GM19438 (cell line): ENCODE measurements at regions not wholly inside any gene's neighbourhood (a gene's known extent, or its start where the extent isn't known, plus 50 kb on each side); places are given as distances from the start of the nearest gene placed in this dataset.

Experiments
- ATAC-seq: cut with Tn5 transposase; IDR thresholded peaks from one replicate; pipeline ENCODE4 v1.9.1; 2021; ENCODE audit warnings: low read depth; ENCODE audit not compliant: unreplicated experiment

DNA sequence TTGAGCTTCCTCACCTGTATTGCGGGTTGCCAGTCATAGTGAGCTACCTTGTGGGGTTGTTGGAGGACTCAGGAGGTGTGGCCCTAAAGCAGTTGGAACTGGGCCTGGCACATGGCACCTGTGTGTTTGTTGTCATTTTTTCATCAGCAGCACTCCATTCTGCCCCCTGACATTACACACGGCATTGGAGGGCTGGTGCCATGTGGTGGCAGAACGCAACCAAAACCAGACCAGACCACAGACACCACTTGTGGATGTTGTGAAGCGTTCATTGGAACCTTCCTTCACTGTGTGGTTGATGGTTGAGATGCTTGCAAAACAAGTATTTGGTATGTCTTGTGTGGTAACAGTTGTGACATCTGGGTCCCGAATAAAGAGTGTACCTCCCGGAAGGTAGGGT lies 113.2 kb upstream of the ERCC6L2 start:
- ATAC-seq = no peak

DNA sequence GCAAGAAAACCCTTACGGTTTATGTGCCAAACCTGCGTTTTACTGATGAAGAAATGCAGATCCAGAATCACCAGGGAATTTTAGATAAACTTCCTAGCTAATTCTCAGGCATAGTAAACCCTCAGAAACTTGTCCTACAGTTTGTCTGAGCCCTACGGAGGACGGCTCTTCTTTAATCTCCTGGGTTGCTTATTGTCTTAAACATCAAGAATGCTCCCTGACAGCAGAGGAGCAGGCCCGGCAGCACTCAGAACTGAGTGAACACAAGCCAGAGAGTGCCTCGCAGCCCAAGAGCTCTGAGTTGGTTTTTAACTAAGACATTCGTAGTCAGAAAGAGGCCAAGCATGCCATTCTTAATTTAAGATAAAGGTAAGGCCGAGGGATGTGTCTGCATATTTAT lies 114.7 kb upstream of the ERCC6L2 start:
- no peak for ATAC-seq

DNA sequence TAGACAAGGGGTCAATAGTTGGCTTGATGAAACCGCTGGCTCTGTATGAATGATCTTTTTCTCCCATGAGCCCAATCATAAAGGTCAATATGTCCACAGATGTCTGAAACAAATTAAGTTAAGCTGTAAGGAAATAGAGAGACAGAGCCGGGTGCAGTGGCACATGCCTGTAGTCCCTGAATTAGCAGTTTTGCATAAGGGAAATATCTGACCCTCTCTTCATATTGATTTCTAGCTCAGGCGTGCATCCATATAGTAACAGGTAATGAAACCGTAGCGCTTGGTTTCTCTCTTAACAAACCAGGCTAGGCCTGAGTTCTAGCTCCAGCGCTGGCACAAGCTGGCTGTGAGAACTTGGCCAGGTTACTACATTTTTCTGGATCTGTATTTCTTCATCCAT lies 118.1 kb upstream of the ERCC6L2 start:
- ATAC-seq = no peak

DNA sequence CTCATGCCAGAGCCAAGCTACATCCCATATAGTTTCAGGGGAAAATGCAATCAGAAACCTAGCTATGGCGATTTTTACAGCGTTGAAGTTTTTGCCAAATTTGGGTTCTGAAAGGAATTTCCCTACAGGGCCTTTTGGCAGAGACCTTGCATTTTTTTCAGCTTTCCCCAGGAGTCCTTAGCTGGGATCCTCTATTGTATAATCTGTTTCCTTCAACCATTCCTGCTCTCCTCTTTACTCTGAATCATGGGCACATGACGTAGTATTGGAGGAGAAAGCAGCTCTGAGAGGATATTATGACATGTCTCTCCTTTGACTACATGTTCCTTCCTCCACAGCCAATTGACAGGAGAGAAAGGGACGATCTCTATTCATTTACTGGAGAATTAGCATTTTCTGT lies 118.5 kb upstream of the ERCC6L2 start:
- no peak for ATAC-seq

DNA sequence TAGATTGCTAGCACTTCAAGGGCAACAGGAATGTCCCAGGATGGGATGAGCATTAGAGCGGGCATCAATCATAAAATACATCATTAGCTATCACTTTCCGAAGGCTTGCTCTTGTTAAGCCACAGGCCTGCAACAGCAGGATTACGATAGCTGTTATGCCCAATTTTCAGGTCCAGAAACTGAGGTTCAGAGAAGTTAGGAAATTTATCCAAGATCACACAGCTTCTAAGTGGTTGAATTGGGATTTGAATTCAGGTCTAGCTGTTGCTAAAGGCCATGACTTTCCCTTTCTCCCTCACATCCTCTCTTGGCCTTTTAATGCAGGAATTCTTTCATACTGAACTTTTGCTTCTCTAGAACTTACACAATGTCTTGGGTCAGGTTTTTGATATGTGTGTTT lies 119.4 kb upstream of the ERCC6L2 start:
- ATAC-seq = no peak

DNA sequence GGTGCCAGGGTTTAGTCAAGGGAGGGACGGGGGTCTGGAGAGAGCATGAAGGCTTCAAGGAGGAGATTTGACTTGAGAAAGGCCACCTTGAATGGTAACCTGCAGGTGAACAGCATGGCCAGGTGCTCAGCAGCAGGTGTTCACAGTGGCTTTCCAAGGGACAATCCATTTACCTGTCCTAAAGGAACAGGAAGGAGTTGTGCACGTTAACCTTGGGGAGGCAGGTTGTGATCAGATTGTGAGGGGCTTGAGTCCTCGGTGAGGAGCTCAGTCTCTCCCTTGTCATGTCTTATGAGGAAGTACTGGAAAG lies 120.1 kb upstream of the ERCC6L2 start:
- no peak for ATAC-seq

DNA sequence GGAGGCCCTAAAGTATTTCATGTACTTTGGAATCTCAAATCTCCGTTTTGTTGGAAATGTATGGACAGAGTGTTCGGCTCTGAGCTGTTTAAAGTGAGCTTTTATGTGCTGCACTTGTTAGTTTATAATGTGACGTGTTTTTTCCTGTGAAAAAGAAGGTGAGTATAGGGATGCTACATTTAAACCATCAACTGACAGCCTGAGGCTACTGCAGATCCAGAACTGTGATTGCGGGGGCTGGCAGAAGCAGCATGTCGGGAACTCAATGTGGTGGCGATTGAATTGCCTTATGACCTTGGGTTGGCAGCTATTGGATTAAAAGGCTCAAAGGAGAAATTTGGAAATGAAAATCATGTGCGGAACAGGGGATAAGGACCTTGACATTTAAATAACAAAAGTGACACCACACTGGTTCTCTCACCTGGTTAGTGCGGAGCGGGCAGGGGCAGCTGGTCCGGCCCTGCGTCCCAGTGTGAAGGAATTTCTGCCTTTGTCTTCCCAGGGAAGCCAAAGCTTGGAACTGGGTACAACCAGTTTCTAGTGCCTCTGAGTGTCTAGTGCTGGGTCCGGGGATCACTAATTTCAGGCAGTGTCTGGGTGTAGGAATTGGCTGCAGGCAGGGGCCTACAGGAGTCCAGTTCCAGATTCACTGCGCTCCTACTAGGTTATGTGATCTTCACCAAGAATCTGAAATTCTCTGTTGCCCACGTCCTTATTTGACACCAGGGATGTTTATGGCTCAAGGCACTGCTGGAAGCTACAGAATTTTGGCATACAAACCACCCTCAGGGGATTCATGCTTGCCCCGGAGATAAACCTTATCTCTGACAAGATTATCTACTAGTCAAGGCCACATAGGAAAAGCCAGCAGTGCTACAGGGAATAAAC lies 120.7 kb upstream of the ERCC6L2 start:
- ATAC-seq = no peak

DNA sequence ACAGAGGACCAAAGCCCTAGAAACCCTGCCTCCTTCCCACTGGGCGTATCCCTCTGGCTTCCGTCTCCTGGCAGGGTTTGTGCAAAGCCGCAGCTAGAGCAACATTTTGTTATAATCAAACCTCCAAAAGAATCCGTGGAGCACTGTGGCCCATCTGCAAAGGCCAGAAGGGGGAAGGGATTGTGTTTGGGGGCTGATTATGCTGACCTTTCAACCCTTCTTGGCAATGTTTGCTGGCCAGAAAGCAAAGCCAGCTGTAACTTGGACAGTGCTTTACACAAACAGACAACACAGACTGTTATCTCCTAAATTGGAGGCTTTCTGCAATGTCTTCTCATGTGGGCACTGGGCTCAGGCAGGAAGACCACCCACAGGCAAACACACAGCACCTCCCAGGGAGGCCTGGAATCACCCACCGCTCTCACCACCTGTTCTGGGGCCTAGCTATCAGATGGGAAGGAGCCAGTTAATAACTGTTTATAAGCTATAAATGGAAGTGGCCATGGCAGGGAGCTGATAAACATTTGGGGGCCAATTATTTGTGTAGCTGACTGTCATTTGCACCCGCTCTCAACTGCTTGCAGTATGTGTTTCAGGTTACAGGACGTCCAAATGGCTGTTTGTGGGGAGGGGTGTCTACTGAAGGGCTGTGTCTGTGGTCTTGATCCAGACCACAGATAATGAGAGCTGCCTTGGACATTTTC lies 121.6 kb upstream of the ERCC6L2 start:
- ATAC-seq = no peak

DNA sequence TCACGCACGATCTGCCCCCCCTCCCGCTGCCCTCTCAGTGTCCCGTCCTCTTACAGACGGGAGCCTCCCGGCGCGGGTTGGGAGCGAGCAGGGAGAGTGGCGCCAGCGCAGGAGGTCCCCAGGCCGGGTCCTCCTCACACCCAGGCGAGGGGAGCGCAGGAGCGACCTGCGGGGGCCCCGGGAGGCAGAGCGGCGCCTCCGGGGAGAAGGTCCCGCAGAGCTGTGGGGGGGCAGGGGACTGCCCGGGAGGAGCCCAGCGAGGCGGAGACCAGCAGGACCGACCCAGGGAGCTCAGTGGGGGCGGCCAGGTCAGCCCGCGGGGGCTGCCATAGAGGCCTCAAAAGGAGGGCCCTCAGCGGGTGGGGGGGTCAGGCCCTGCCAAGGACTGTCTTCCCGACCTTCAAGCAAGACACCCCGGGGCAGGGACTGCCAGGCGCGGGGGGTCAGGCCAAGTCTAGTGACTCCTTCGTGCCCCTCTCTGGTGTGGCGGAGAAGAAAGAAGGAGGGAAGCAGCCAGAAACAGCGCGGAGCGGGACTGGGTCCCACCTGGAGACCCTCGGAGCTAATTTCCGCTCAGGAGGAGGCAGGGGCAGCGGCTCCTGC lies 123.3 kb upstream of the ERCC6L2 start:
- ATAC-seq = no peak

DNA sequence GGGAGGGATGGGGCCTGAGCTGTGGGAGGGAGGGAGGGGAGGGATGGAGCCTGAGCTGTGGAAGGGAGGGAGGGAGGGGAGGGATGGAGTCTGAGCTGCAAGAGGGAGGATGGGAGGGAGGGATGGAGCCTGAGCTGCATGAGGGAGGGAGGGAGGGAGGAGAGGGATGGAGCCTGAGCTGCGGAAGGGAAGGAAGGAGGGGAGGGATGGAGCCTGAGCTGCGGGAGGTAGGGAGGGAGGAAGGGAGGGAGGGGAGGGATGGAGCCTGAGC lies 124.0 kb upstream of the ERCC6L2 start:
- no peak for ATAC-seq

DNA sequence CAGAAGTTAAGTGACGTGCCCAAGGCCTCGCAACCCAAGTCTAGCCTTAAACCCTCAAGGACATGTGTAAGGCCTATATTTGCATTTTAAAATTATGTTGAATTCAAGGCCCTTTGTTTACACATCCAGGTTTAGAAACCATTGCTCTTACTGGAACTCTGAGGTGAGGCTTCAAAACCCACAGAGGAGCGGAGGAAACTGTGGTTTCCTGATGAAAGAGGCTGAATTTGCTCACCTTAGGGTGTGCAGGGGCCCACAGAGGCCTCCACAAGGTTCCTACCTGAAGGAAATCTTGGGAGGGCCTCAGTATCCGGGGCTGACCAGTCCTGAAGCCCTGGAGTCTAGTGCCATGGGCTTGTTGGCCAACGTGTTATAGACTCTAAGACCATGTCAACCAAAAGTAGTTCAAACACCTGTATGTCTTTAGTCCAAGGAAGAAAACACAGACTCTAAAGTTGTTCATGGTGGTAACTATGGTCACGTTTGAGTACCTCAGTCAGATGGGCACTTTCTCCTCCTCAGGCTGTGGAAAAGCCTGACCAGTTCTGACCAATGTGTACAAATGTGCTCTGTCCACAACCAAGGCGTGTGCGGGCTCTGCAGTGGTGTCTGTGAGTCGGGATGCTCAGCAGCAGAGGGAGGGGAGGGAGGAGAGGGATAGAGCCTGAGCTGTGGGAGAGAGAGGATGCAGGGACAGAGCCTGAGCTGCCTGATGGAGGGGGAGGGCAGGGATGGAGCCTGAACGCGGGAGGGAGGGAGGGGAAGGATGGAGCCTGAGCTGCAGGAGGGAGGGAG lies 124.6 kb upstream of the ERCC6L2 start:
- ATAC-seq = no peak

DNA sequence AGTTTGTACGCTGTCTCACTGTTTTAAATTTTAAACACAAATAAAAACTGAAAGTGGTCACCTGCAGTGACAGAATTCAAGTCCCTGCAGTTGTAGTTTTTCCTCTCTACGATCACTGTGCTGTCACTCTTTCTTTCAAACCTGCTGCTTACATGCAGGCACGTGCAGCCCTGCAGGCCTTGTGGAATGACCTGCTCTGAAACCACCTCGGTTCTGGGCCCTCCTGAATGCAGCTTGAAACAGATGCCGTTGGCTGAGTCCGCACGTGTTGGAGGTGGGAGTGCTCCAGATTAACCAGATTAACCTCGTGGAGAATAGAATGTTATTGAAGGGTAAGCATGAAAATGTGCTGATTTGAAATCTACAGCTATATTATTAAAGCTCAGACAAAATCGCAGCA lies 126.0 kb upstream of the ERCC6L2 start:
- ATAC-seq = no peak

DNA sequence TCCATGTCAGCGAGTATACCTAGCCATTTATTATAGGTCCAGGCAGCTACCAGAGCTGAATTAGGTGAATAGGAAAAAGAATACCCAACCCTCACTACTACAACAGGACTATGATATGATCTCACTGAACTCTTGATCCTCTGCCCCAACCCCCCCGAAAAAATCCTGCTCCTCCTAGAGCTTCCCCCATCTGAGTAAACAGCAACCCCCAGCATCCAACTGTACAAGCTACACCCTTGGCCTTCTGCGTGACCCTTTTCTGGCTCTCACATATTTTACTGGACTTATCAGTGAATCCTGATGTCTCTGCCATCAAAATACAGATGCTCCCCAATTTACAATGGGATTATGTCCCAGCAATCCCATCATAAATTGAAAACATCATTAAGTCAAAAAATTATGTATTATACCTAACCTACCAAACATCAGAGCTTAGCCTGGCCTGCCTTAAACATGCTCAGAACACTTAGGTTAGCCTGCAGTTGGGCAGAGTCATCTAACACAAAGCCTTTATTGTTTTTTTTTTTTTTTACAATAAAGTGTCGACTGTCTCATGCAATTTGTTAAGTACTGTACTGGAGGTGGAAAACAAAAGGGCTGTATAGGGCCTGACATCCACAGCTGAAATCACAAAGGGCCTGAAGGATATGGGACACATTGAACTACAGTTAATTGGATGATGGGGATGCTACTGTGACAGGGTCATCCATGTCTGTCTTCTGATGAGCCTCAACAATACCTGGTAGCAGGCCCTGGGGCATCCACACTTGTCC lies 128.9 kb upstream of the ERCC6L2 start:
- no peak for ATAC-seq

DNA sequence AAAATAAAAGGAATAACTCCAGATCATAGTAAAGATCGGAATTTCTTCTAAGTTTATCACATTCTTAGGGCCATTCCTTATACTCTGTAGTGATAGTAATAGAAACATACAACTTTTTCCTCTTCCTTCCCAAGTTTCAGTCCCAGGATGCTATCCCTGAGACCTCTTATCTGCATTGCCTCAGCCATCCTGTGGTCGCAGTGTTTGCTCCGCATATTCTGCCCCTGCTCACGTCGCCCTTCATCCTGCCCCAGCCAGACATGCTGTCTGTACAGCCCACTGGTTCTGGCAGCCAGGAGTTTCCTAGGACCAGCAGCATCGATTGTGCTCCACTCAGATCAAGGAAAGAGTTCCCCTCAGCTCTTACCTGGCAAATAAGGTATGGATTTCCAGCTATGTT lies 132.7 kb upstream of the ERCC6L2 start:
- ATAC-seq = no peak

DNA sequence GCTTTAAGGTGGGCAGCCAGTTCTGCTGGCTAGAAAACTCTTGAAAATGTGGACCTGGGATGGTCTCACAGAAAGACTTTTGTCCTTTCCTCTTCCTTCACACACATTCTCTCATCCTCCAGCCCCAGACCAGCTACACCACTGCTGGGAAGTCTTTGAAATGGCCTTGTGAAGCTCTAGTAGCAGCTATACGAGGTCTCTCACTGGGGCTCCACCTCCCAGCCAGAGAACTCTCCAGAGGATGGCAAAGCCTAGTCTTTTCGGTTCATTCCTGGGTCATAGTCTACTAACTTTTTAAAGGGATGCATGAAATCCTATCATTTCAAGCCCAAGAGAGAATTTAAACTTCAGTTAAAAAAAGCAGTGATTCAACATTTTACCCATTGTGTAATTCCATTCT lies 133.9 kb upstream of the ERCC6L2 start:
- ATAC-seq = no peak

DNA sequence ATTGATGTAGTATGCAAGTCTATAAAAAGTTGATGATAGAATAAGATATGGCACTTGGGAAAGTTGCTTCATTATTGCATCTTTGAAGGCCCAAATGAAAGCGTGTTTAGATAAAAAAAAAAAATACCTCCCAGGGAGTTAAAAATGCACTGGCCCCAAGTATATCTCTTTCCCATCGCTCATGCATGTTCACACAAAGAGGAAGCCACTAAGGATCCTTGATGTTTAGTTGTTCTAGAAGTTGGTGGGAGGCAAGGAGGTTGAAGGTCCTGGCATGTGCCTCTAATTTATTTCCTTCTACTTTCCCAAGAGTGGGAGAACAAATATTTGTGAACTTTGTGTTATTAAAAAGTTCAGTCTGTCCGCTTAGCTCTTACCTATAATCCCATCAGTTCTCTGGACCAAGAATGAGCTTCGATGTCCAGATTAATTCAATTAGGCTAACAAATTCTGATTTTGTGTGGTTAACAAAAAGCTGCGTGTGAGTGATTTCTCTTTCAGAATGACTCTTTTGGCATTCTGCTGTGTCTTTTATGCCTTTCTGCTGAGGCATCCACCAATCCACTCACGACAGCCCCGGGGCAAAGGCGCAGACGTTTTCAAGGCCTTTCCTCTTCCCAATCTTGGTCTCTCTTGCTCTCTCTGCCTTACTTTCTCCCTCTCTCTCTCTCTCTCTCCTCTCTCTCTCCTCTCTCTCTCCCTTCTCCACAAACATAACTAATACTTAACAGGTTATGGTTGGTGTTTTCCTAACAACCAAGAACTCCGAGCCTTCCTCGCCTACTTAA lies 135.1 kb upstream of the ERCC6L2 start:
- ATAC-seq = no peak

DNA sequence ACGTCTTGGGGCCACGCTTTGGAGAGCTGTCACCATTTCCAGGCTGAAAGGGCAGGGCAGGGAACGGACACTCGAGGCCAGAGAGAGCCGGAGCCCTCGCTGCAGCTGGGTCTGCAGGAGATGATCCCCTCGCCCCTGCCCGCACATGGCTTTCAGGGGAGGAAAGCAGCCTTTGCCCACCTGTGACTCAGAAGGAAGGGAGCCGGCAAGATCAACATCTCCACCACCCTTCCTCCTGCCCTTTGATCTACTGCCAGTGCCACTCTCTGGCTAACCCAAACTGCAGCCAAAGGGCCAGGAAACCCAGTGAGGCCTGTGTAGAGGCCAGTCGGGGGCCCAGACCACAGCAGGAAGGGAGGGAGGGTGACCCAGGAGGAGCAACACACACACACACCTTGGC lies 137.1 kb upstream of the ERCC6L2 start:
- ATAC-seq = no peak

DNA sequence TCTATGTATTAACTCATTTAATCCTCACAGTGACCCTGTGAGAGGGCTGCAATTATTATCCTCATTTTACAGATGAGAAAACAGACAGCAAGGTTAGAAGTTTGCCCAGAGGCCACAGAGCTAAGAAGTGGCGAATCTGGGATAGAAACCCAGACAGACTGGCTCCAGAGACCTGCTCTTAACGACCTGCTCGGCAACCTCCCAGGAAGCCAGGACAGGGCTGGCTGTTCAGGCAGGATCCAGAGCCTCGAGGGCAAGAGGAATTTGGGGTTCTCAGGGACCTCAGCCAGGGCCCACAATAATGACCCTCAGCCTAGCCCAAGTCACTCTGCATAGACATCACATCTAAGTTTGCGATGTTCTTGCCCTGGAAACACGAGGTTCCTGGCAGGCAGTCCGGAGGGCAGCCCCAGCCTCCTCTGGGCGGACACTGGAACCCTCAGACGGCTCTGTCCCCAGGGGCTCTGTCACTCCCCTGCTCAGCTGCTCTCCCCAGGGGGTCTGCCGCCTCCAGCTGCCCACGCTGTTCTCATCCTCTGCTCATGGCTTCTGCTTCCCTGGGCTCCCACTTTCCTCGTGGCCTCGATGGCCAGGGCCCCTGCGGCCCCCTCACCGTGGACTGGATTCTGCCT lies 138.5 kb upstream of the ERCC6L2 start:
- ATAC-seq = no peak

DNA sequence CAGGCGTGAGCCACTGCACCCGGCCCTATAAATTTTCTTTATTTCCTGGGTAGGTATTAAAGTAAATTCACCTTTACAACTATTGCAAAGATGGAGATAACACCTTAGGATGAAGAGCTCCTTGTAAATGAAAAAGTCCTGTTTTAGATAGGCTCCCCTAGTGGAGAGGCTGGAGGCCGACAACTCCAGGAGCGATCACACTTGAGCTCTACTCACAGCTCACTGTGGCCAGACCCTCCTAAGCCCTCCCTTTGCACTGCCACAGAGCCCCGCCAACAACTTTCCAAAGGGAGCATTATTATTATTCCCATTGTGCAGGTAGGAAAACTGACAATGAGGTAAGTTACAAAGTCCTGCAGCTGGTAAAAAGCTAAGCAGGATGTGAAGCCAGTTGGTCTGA lies 139.1 kb upstream of the ERCC6L2 start:
- no peak for ATAC-seq
